K562 (cell line): ENCODE measurements at regions not wholly inside any gene's neighbourhood (a gene's known extent, or its start where the extent isn't known, plus 50 kb on each side); places are given as distances from the start of the nearest gene placed in this dataset.

ENCODE experiments used
- ATAC-seq: fragments of 200-7000 bp; cut with Tn5 transposase; 3 replicates; pipeline ENCODE4 v1.9.1; 2020; ENCODE audit warnings: moderate library complexity
- BruUV-seq: library from RNA; stranded (reverse); fragments of 400-500 nt; replicated peaks from 2 replicates; lab custom pipeline; 2021; lab: Mats Ljungman, UMichigan
- CTCF ChIA-PET: fragments of 300-600 bp; formaldehyde crosslinking; extraction: SDS; loops from one replicate; lab custom pipeline; 2021; ENCODE audit warnings: low intra/inter-chr PET ratio; lab: Yijun Ruan, JAX
- POLR2A ChIA-PET: fragments of 300-600, 350-650 bp; sonication (Branson Sonifier 250); formaldehyde crosslinking; extraction: SDS; loops from one replicate; lab custom pipeline; 2021; ENCODE audit warnings: antibody characterized with exemption, inconsistent platforms; lab: Yijun Ruan, JAX
- DNase-seq, 4 experiments: peaks; one replicate each; pipeline versions ENCODE4 v3.0.0 to v3.0.0-alpha.2; 2011 to 2018; ENCODE audit warnings: low spot score in 3 of 4, mixed read lengths in 3 of 4; ENCODE audit errors: extremely low read depth in 1 of 4
- FAIRE-seq: peaks from 2 replicates; lab custom pipeline; 2011; peaks lifted over from hg19 to GRCh38; lab: Jason Lieb, UNC
- H2AFZ ChIP-seq: 2 replicates; pipeline ENCODE4 v1.6.0; 2011; ENCODE audit warnings: low read depth, low read length, control low read depth, inconsistent platforms
- H3K27ac ChIP-seq: fragments of 200-600 bp; 3 replicates; pipeline ENCODE4 v1.8.0; 2011; ENCODE audit warnings: low read depth, mild to moderate bottlenecking, control low read depth, inconsistent platforms, low read length, moderate library complexity, mixed read lengths; ENCODE audit errors: extremely low read depth
- H3K27me3 ChIP-seq, 2 experiments: fragments of 300-600 bp in 1 of 2; 2 replicates in 1 of 2; 3 replicates in 1 of 2; pipeline versions ENCODE4 v1.6.0 to v1.8.0; 2011; ENCODE audit warnings: inconsistent platforms in 2 of 2, low read length in 2 of 2, mild to moderate bottlenecking in 1 of 2, mixed read lengths in 1 of 2, moderate library complexity in 1 of 2; ENCODE audit not compliant: control insufficient read depth in 2 of 2, insufficient read depth in 2 of 2
- H3K36me3 ChIP-seq: fragments of 300-600 bp; 3 replicates; pipeline ENCODE4 v1.8.0; 2011; ENCODE audit warnings: mild to moderate bottlenecking, low read length, inconsistent platforms; ENCODE audit not compliant: control insufficient read depth, insufficient read depth
- H3K4me1 ChIP-seq, 2 experiments: fragments of 200-600 bp in 1 of 2; replicated peaks in 1 of 2; 2 replicates in 1 of 2; 3 replicates in 1 of 2; pipeline versions ENCODE4 v1.5.1 to v1.8.0; 2011; ENCODE audit warnings: inconsistent platforms in 2 of 2, low read length in 2 of 2, mild to moderate bottlenecking in 1 of 2, mixed read lengths in 1 of 2, moderate library complexity in 1 of 2; ENCODE audit not compliant: control insufficient read depth in 2 of 2, insufficient read depth in 2 of 2
- H3K4me2 ChIP-seq: 2 replicates; pipeline ENCODE4 v1.6.1; 2011; ENCODE audit warnings: low read length, control low read depth, inconsistent platforms, mixed read lengths; ENCODE audit not compliant: insufficient read depth
- H3K4me3 ChIP-seq: fragments of 200-600 bp; sonication (generic), shearing (Covaris generic); 2 replicates; pipeline ENCODE4 v1.5.1; 2016; ENCODE audit warnings: control low read depth, inconsistent platforms
- H3K79me2 ChIP-seq: fragments of 200-600 bp; 3 replicates; pipeline ENCODE4 v1.8.0; 2011; ENCODE audit warnings: low read length, inconsistent platforms; ENCODE audit not compliant: control insufficient read depth, insufficient read depth
- H3K9ac ChIP-seq, 2 experiments: 2 replicates each; pipeline versions ENCODE4 v1.6.0 to v1.6.1; 2011; ENCODE audit warnings: low read depth in 2 of 2, low read length in 2 of 2, control low read depth in 1 of 2, inconsistent platforms in 1 of 2, mild to moderate bottlenecking in 1 of 2, mixed read lengths in 1 of 2; ENCODE audit not compliant: insufficient read depth in 1 of 2
- H3K9me1 ChIP-seq: one replicate; pipeline ENCODE4 v1.6.0; 2011; ENCODE audit warnings: inconsistent platforms, mild to moderate bottlenecking, low read length, moderate library complexity; ENCODE audit not compliant: control insufficient read depth, insufficient read depth
- H3K9me3 ChIP-seq: replicated peaks from 2 replicates; pipeline ENCODE4 v1.5.1; 2011; ENCODE audit warnings: low read depth, low read length, inconsistent platforms; ENCODE audit not compliant: control insufficient read depth, insufficient read depth
- H4K20me1 ChIP-seq: replicated peaks from 2 replicates; pipeline ENCODE4 v1.6.1; 2011; ENCODE audit warnings: low read length, inconsistent platforms, mixed read lengths; ENCODE audit not compliant: control insufficient read depth, insufficient read depth
- FOSL1 ChIP-seq: fragments of 200-800 bp; sonication (Bioruptor generic); conservative IDR thresholded peaks from 2 replicates; pipeline ENCODE4 v1.6.1; 2016; ENCODE audit warnings: missing genetic modification characterization, missing compliant biosample characterization
- FOXM1 ChIP-seq, 2 experiments: fragments of 450-650 bp in 1 of 2; sonication (generic) in 1 of 2; formaldehyde crosslinking in 1 of 2; IDR thresholded peaks; 2 replicates each; pipeline versions ENCODE4 v1.6.1 to v1.9.0; 2017 to 2022; ENCODE audit warnings: low read depth in 2 of 2, mild to moderate bottlenecking in 2 of 2, missing genetic modification reagents in 1 of 2, moderate library complexity in 1 of 2
- HNRNPL ChIP-seq: fragments of 200-400 bp; formaldehyde crosslinking; IDR thresholded peaks from 2 replicates; pipeline ENCODE4 v1.6.1; 2017; ENCODE audit warnings: low read depth, mild to moderate bottlenecking, low read length
- MBD1 ChIP-seq: fragments of 250-450 bp; sonication (Bioruptor Pico); IDR thresholded peaks from 2 replicates; pipeline ENCODE4 v1.8.0; 2022; ENCODE audit warnings: inconsistent platforms
- RHOXF2B ChIP-seq: fragments of 250-450 bp; sonication (Bioruptor Pico); conservative IDR thresholded peaks from 2 replicates; pipeline ENCODE4 v1.5.1; 2021
- UBTF ChIP-seq, 2 experiments: IDR thresholded peaks; 2 replicates each; pipeline ENCODE4 v1.6.1; 2012; ENCODE audit warnings: improper control_type of control experiment in 2 of 2, low read depth in 2 of 2, low read length in 2 of 2, borderline replicate concordance in 1 of 2
- WGBS: fragments of 100-300 bp; shearing (Covaris generic); methylation state at CpG from one replicate; pipeline ENCODE4 v1.1.6; 2016; ENCODE audit warnings: low coverage, mixed read lengths; ENCODE audit not compliant: insufficient coverage; ENCODE audit errors: missing lambda C conversion rate; 5-methylcytosine and 5-hydroxymethylcytosine counted together
- in situ Hi-C: fragments of 300-500 bp; cut with MboI; formaldehyde crosslinking; loops from 4 replicates; pipeline ENCODE4 v1.15.0; 2018; ENCODE audit warnings: inconsistent platforms, mixed read lengths
- intact Hi-C: fragments of 100-400 bp; cut with micrococcal nuclease; formaldehyde crosslinking; loops from 2 replicates; pipeline ENCODE4 v1.14.2; 2022
- TF ChIP-seq, protein P1 (sequence below): fragments of 450-650 bp; formaldehyde crosslinking; IDR thresholded peaks from 2 replicates; pipeline ENCODE4 v1.4.0; 2020; ENCODE audit warnings: mild to moderate bottlenecking, mixed read lengths
- TF ChIP-seq, protein P2 (sequence below): fragments of 450-650 bp; IDR thresholded peaks from 2 replicates; pipeline ENCODE4 v1.6.1; 2017; ENCODE audit warnings: antibody characterized with exemption

GRCh38 chr18:55038162-55038561 lies 78.9 kb upstream of the CCDC68 start:
- H3K79me2 ChIP-seq: no peaks in the 10 kb centered on the region
- BruUV-seq: no TSS peak
- ATAC-seq (no peak), FAIRE-seq (no peak), DNase-seq (no peak)
- H3K9ac ChIP-seq: no peak overlapping the region
- no peaks in the 10 kb centered on the region for H3K9me1 ChIP-seq
- H3K9me3 ChIP-seq: no peaks in the 10 kb centered on the region
- H3K4me3 ChIP-seq: no peak overlapping the region
- ChIA-PET POLR2A (no interaction called here), CTCF (no interaction called here)
- H3K4me1 ChIP-seq: no peaks in the 10 kb centered on the region
- intact Hi-C loops (no loop called here), in situ Hi-C loops (no loop called here)
- no CpG with 5 or more reads among the region's 1 CpG for WGBS
- no peaks in the 10 kb centered on the region for H4K20me1 ChIP-seq
- no peak overlapping the region for H2AFZ ChIP-seq
- no peaks in the 10 kb centered on the region for H3K36me3 ChIP-seq
- H3K27me3 ChIP-seq: no peaks in the 10 kb centered on the region; a peak in 1 of 5 replicates
- H3K27ac ChIP-seq: no peak overlapping the region
- no peak overlapping the region for H3K4me2 ChIP-seq
- TF ChIP-seq FOXM1 (IDR thresholded peaks at IDR 0.05; ENCODE audit: low read depth): no peak
- no peak for TF ChIP-seq FOXM1 (CRISPR knock-in tag; IDR thresholded peaks at IDR 0.05; ENCODE audit: low read depth)
- TF ChIP-seq FOSL1: peak; percentile 80
- no peak for TF ChIP-seq MBD1 (CRISPR knock-in tag)
- TF ChIP-seq RHOXF2B (CRISPR knock-in tag): no peak
- TF ChIP-seq, protein P1, sequence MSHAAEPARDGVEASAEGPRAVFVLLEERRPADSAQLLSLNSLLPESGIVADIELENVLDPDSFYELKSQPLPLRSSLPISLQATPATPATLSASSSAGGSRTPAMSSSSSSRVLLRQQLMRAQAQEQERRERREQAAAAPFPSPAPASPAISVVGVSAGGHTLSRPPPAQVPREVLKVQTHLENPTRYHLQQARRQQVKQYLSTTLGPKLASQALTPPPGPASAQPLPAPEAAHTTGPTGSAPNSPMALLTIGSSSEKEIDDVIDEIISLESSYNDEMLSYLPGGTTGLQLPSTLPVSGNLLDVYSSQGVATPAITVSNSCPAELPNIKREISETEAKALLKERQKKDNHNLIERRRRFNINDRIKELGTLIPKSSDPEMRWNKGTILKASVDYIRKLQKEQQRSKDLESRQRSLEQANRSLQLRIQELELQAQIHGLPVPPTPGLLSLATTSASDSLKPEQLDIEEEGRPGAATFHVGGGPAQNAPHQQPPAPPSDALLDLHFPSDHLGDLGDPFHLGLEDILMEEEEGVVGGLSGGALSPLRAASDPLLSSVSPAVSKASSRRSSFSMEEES (CRISPR knock-in tag): peak; percentile 71
- TF ChIP-seq UBTF (IDR thresholded peaks at IDR 0.05; ENCODE audit: borderline replicate concordance in 1 of 2, low read depth in 2 of 2, low read length in 2 of 2): no peak
- TF ChIP-seq HNRNPL: no peak
- TF ChIP-seq, protein P2, sequence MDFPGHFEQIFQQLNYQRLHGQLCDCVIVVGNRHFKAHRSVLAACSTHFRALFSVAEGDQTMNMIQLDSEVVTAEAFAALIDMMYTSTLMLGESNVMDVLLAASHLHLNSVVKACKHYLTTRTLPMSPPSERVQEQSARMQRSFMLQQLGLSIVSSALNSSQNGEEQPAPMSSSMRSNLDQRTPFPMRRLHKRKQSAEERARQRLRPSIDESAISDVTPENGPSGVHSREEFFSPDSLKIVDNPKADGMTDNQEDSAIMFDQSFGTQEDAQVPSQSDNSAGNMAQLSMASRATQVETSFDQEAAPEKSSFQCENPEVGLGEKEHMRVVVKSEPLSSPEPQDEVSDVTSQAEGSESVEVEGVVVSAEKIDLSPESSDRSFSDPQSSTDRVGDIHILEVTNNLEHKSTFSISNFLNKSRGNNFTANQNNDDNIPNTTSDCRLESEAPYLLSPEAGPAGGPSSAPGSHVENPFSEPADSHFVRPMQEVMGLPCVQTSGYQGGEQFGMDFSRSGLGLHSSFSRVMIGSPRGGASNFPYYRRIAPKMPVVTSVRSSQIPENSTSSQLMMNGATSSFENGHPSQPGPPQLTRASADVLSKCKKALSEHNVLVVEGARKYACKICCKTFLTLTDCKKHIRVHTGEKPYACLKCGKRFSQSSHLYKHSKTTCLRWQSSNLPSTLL: no peak
